ENCODE measurements at regions not wholly inside any gene's neighbourhood (a gene's known extent, or its start where the extent isn't known, plus 50 kb on each side); places are given as distances from the start of the nearest gene placed in this dataset.
"Not testable (repeated sequence)": the region's sequence is repeated elsewhere in the genome, so short reads cannot be mapped to it uniquely, and the experiment has no call there.

DNA sequence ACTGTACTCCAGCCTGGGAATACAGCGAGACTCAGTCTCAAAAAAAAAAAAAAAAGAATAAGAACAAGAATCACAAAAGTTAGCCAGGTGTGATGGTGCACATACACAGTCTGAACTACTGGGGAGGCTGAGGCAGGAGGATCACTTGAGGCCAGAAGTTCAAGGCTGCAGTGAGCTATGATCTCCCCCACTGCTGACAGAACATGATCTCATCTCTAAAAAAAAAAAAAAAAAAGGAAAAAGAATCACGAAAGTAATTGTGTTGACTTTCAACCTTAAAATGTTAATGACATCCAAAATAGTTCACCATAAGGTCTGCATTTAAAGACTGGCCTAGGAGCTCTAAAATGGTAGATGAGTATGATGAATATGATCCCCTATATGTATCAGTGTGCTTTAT lies 68.0 kb upstream of the MAP4 start:
- DNase-seq (ENCODE audit: low spot score) (no peak), ATAC-seq (ENCODE audit: low FRiP score) (no peak)
- TF ChIP-seq, protein P1, sequence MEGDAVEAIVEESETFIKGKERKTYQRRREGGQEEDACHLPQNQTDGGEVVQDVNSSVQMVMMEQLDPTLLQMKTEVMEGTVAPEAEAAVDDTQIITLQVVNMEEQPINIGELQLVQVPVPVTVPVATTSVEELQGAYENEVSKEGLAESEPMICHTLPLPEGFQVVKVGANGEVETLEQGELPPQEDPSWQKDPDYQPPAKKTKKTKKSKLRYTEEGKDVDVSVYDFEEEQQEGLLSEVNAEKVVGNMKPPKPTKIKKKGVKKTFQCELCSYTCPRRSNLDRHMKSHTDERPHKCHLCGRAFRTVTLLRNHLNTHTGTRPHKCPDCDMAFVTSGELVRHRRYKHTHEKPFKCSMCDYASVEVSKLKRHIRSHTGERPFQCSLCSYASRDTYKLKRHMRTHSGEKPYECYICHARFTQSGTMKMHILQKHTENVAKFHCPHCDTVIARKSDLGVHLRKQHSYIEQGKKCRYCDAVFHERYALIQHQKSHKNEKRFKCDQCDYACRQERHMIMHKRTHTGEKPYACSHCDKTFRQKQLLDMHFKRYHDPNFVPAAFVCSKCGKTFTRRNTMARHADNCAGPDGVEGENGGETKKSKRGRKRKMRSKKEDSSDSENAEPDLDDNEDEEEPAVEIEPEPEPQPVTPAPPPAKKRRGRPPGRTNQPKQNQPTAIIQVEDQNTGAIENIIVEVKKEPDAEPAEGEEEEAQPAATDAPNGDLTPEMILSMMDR (IDR thresholded peaks at IDR 0.05): no peak

DNA sequence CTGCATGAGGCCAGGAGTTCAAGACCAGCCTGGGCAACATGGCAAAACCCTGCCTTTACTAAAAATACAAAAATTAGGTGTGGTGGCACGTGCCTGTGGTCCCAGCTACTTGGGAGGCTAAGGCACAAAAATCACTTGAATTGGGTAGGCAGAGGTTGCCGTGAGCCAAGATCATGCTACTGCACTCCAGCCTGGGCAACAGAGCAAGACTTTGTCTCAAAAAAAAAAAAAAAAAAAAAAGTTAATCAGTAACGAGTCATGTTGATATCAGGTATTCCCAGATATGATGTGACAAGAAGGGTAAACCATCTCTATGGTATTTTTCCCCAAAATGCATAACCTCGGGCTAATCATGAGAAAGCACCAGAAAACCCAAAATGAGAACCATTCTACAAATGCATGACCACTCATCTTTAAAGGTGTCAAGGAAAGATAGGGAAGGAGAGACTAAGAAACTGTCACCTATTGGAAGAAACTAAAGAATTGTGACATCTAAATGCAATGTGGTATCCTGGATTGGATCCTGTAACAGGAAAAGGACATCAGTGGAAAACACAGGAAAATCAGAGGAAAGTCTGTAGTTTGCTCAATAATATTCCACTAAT lies 66.5 kb upstream of the MAP4 start:
- TF ChIP-seq, protein P1 (IDR thresholded peaks at IDR 0.05): no peak
- DNase-seq (ENCODE audit: low spot score) (no peak), ATAC-seq (ENCODE audit: low FRiP score) (no peak)

DNA sequence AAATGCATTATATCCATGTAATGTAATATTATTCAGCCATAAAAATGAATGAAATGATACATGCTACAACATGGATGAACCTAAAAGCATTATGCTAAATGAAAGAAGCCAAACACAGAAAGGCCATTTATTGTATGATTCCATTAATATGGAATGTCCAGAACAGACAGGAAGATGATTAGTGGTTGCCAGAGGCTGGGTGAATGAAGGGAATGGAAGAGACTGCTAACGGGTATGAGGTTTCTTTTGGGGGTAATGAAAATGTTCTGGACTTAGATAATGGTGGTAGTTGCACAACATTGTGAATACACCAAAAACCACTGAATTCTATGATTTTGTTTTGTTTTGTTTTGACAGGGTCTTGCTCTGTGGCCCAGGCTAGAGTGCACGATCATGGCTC lies 61.6 kb upstream of the MAP4 start:
- ATAC-seq (ENCODE audit: low FRiP score) (no peak), DNase-seq (ENCODE audit: low spot score) (no peak)
- TF ChIP-seq, protein P1 (IDR thresholded peaks at IDR 0.05): no peak

DNA sequence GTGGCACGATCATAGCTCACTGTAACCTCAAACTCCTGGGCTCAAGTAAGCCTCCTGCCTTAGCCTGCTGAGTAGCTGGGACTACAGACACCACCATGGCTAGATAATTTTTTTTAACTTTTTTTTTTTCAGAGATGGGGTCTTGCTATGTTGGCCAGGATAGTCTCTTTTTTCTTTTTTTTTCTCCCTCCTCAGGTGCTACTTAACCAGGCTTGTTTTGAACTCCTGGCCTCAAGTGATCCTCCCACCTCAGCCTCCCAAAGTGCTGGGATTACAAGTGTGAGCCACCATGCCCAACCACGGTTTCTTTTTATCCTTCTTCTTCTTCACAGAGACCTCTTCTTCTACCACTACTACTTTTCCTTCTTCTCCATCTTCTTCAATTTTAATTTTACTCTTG lies 53.8 kb upstream of the MAP4 start:
- DNase-seq (ENCODE audit: low spot score) (no peak), ATAC-seq (ENCODE audit: low FRiP score) (no peak)
- TF ChIP-seq, protein P1 (IDR thresholded peaks at IDR 0.05): no peak

DNA sequence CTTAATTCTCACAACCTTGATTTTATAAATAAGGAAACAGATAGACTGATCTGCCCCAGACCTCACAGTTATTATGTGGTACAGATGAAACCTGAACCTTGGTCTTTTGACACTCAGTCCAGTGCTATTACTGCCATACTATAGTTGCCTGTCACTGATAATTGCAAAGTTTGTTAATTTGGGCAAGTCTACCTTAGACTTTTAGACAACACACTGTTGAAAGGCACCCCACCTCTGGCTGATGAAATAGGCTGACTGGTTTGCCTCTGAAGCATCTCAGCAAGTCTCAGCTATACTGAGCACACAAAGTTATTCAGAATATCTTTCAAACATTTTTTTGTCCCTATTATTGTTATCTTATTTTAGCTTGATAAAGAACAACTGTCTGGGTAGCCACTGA lies 53.1 kb upstream of the MAP4 start:
- TF ChIP-seq, protein P1 (IDR thresholded peaks at IDR 0.05): no peak
- no peak for DNase-seq (ENCODE audit: low spot score)
- ATAC-seq (ENCODE audit: low FRiP score): no peak

DNA sequence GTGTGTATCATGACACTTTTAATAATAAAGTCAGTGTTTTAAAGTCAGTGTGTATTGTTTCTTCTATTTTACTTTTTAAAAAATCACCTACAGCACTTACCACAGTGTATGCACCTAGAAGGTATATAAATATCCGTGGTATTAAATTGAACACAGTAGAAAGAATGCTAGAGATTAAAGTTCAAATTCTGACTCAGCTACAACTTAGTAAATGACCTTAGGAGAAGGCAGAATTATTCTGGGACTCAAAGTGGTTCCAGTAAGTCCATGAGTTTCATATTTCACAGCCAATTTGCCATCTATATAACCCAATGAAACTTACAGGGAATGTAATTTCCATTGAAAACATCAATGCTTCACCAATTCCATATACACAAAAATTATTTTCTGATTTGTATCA lies 52.7 kb upstream of the MAP4 start:
- TF ChIP-seq, protein P1 (IDR thresholded peaks at IDR 0.05): no peak
- ATAC-seq (ENCODE audit: low FRiP score) (no peak), DNase-seq (ENCODE audit: low spot score) (no peak)

DNA sequence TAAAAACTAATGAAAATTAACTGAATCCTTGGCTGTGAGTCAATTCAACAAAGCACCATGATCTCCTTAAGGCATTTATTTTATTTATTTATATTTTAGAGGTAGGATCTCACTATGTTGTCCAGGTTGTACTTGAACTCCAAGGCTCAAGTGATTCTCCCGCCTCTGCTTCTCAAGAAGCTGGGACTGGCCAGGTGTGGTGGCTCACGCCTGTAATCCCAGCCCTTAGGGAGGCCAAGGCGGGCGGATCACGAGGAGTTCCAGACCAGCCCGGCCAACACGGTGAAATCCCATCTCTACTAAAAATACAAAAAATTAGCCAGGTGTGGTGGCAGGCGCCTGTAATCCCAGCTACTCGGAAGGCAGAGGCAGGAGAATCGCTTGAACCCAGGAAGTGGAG lies 52.1 kb upstream of the MAP4 start:
- DNase-seq (ENCODE audit: low spot score); ATAC-seq (ENCODE audit: low FRiP score): not testable (repeated sequence)

DNA sequence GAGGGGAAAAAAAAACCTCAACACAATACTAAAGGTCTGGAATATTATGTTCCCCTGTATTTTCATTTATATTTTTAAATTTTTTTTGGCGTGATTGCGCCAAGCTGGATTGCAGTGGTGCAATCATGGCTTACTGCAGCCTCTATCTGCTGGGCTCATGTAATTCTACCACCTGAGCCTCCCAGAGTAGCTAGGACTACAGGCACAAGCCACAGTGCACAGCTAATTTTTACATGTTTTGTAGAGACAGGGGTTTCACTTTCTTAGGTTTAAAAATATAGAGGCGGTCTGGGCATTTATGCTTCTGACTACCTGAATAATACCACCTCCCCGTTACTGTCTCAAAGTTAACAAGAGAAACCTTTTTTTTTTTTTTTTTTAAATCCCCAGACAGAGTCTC lies 51.1 kb upstream of the MAP4 start:
- TF ChIP-seq, protein P1 (IDR thresholded peaks at IDR 0.05): no peak
- no peak for DNase-seq (ENCODE audit: low spot score)
- no peak for ATAC-seq (ENCODE audit: low FRiP score)

All from omental fat pad (tissue), 3 donors.